SK-N-SH treated with all-trans-retinoic acid at 6 μM for 48 hours (cell line): ENCODE measurements at regions not wholly inside any gene's neighbourhood (a gene's known extent, or its start where the extent isn't known, plus 50 kb on each side); places are given as distances from the start of the nearest gene placed in this dataset.

Source experiments
- ATAC-seq: fragments of 200-7000 bp; cut with Tn5 transposase; 3 replicates; pipeline ENCODE4 v1.9.1; 2020; ENCODE audit warnings: mild to moderate bottlenecking, moderate library complexity
- ARNTL ChIP-seq: fragments of 450-650 bp; formaldehyde crosslinking; IDR thresholded peaks from 2 replicates; pipeline ENCODE4 v1.5.0; 2020; ENCODE audit warnings: low read depth, mild to moderate bottlenecking, moderate library complexity, borderline replicate concordance
- BACH2 ChIP-seq: fragments of 250-450 bp; sonication (Bioruptor Pico); IDR thresholded peaks from 2 replicates; pipeline ENCODE4 v1.9.0; 2021; ENCODE audit warnings: mild to moderate bottlenecking, borderline replicate concordance
- CREB5 ChIP-seq: fragments of 250-450 bp; sonication (Bioruptor Pico); IDR thresholded peaks from 2 replicates; pipeline ENCODE4 v1.5.1; 2020; ENCODE audit warnings: low read depth, mild to moderate bottlenecking, moderate library complexity
- CSDC2 ChIP-seq: fragments of 250-450 bp; sonication (Bioruptor Pico); IDR thresholded peaks from 2 replicates; pipeline ENCODE4 v1.5.0; 2020; ENCODE audit warnings: mild to moderate bottlenecking, moderate library complexity
- CSRNP3 ChIP-seq: fragments of 250-450 bp; sonication (Bioruptor Pico); IDR thresholded peaks from 2 replicates; pipeline ENCODE4 v1.5.1; 2021; ENCODE audit warnings: mild to moderate bottlenecking, moderate library complexity
- GLIS3 ChIP-seq: fragments of 250-450 bp; sonication (Bioruptor Pico); IDR thresholded peaks from 2 replicates; pipeline ENCODE4 v1.5.0; 2020; ENCODE audit warnings: mild to moderate bottlenecking, moderate library complexity
- ISL1 ChIP-seq: fragments of 250-450 bp; sonication (Bioruptor Pico); IDR thresholded peaks from 2 replicates; pipeline ENCODE4 v2.1.2; 2022; ENCODE audit warnings: mild to moderate bottlenecking, moderate library complexity
- OSR1 ChIP-seq: fragments of 250-450 bp; sonication (Bioruptor Pico); IDR thresholded peaks from 2 replicates; pipeline ENCODE4 v1.8.0; 2022; ENCODE audit warnings: moderate library complexity, mild to moderate bottlenecking, inconsistent platforms
- PATZ1 ChIP-seq: fragments of 250-450 bp; sonication (Bioruptor Pico); IDR thresholded peaks from 2 replicates; pipeline ENCODE4 v1.8.0; 2020; ENCODE audit warnings: mild to moderate bottlenecking, moderate library complexity, borderline replicate concordance
- POU6F1 ChIP-seq: fragments of 250-450 bp; sonication (Bioruptor Pico); IDR thresholded peaks from 2 replicates; pipeline ENCODE4 v1.8.0; 2021; ENCODE audit warnings: low read depth, mild to moderate bottlenecking, moderate library complexity, borderline replicate concordance
- RARB ChIP-seq: fragments of 250-450 bp; sonication (Bioruptor Pico); IDR thresholded peaks from 2 replicates; pipeline ENCODE4 v1.8.0; 2021; ENCODE audit warnings: mild to moderate bottlenecking, moderate library complexity
- SNAI2 ChIP-seq: fragments of 250-450 bp; sonication (Bioruptor Pico); IDR thresholded peaks from 2 replicates; pipeline ENCODE4 v1.5.0; 2020; ENCODE audit warnings: mild to moderate bottlenecking, moderate library complexity
- TCF4 ChIP-seq: fragments of 250-450 bp; sonication (Bioruptor Pico); IDR thresholded peaks from 2 replicates; pipeline ENCODE4 v1.8.0; 2021; ENCODE audit warnings: mild to moderate bottlenecking, moderate library complexity, borderline replicate concordance
- TOX ChIP-seq: fragments of 250-450 bp; sonication (Bioruptor Pico); IDR thresholded peaks from 2 replicates; pipeline ENCODE4 v1.8.0; 2021; ENCODE audit warnings: mild to moderate bottlenecking, moderate library complexity, borderline replicate concordance
- ZC3H10 ChIP-seq: fragments of 250-450 bp; sonication (Bioruptor Pico); IDR thresholded peaks from 2 replicates; pipeline ENCODE4 v1.5.1; 2021; ENCODE audit warnings: mild to moderate bottlenecking, moderate library complexity
- ZFP3 ChIP-seq: fragments of 250-450 bp; sonication (Bioruptor Pico); IDR thresholded peaks from 2 replicates; pipeline ENCODE4 v1.5.0; 2020; ENCODE audit warnings: mild to moderate bottlenecking, moderate library complexity
- ZFP30 ChIP-seq: fragments of 450-650 bp; formaldehyde crosslinking; IDR thresholded peaks from 2 replicates; pipeline ENCODE4 v1.5.0; 2022; ENCODE audit warnings: mild to moderate bottlenecking, moderate library complexity
- ZNF565 ChIP-seq: fragments of 450-650 bp; formaldehyde crosslinking; conservative IDR thresholded peaks from 2 replicates; pipeline ENCODE4 v1.5.0; 2020; ENCODE audit warnings: low read depth, mild to moderate bottlenecking, moderate library complexity
- ZNF8 ChIP-seq: fragments of 450-650 bp; formaldehyde crosslinking; IDR thresholded peaks from 2 replicates; pipeline ENCODE4 v1.5.0; 2020; ENCODE audit warnings: mild to moderate bottlenecking, moderate library complexity

GRCh38 chr15:46523701-46524100 is 888.9 kb downstream of the SQOR start:
- no peak for ATAC-seq
- no peak for TF ChIP-seq CREB5 (CRISPR knock-in tag)

- no peak for ATAC-seq
- no peak for TF ChIP-seq ZFP30 (CRISPR knock-in tag)
- no peak for TF ChIP-seq SNAI2 (CRISPR knock-in tag)
- TF ChIP-seq CSDC2 (CRISPR knock-in tag), result no peak
- TF ChIP-seq GLIS3 (CRISPR knock-in tag), result no peak
- TF ChIP-seq ARNTL (CRISPR knock-in tag), result no peak
- TF ChIP-seq OSR1 (CRISPR knock-in tag), result no peak
- TF ChIP-seq POU6F1 (CRISPR knock-in tag), result no peak
- no peak for TF ChIP-seq BACH2 (CRISPR knock-in tag)
- TF ChIP-seq TOX (CRISPR knock-in tag), result no peak
- TF ChIP-seq ZNF8 (CRISPR knock-in tag), result no peak
- TF ChIP-seq CSRNP3 (CRISPR knock-in tag), result no peak
- TF ChIP-seq ISL1 (CRISPR knock-in tag), result no peak
- no peak for TF ChIP-seq ZFP3 (CRISPR knock-in tag)
- no peak for TF ChIP-seq TCF4 (CRISPR knock-in tag)
Observed at GRCh38 chr15:46525984-46526725, 891.3 kb downstream of the SQOR start.

- no peak for TF ChIP-seq PATZ1
- TF ChIP-seq ZFP3 (CRISPR knock-in tag), result no peak
- no peak for TF ChIP-seq ZC3H10 (CRISPR knock-in tag)
- no peak for TF ChIP-seq ZNF565
- no peak for TF ChIP-seq RARB (CRISPR knock-in tag)
- no peak for TF ChIP-seq CSDC2 (CRISPR knock-in tag)
- no peak for TF ChIP-seq POU6F1 (CRISPR knock-in tag)
- no peak for TF ChIP-seq CREB5 (CRISPR knock-in tag)
- TF ChIP-seq ZFP30 (CRISPR knock-in tag), result no peak
- TF ChIP-seq SNAI2 (CRISPR knock-in tag), result no peak
- TF ChIP-seq TOX (CRISPR knock-in tag), result no peak
- TF ChIP-seq TCF4 (CRISPR knock-in tag), result no peak
- no peak for TF ChIP-seq GLIS3 (CRISPR knock-in tag)
- TF ChIP-seq, all 23 proteins: peak for 0
- no peak for ATAC-seq
Observed at GRCh38 chr15:46526726-46527110, 891.9 kb downstream of the SQOR start.
